SK-N-SH (cell line): ENCODE measurements at regions not wholly inside any gene's neighbourhood (a gene's known extent, or its start where the extent isn't known, plus 50 kb on each side); places are given as distances from the start of the nearest gene placed in this dataset.

Source experiments
- CTCF ChIA-PET: fragments of 300-600, 350-600 bp; formaldehyde crosslinking; extraction: SDS; loops from one replicate; lab custom pipeline; 2021; lab: Yijun Ruan, JAX
- POLR2A ChIA-PET: fragments of 350-600 bp; sonication (Branson Sonifier 250); formaldehyde crosslinking; extraction: SDS; loops from one replicate; lab custom pipeline; 2020; ENCODE audit warnings: antibody characterized with exemption, inconsistent platforms; lab: Yijun Ruan, JAX
- DNase-seq: peaks from one replicate; pipeline ENCODE4 v3.0.0; 2012
- H2AFZ ChIP-seq: fragments of 200-600 bp; sonication (generic); 2 replicates; pipeline ENCODE4 v1.8.1; 2016; ENCODE audit warnings: antibody characterized with exemption, mild to moderate bottlenecking, low read depth
- H3F3A ChIP-seq: fragments of 200-600 bp; sonication (generic); replicated peaks from 2 replicates; pipeline ENCODE3; 2016; ENCODE audit warnings: antibody characterized with exemption, mild to moderate bottlenecking; ENCODE audit not compliant: insufficient read depth
- H3K27ac ChIP-seq, 2 experiments: fragments of 200-500 bp in 1 of 2; fragments of 200-600 bp in 1 of 2; sonication (Bioruptor generic) in 1 of 2; sonication (generic), shearing (Covaris generic) in 1 of 2; 2 replicates each; pipeline versions ENCODE4 v1.5.1 to v1.6.1; 2014 to 2016; ENCODE audit warnings: low read depth in 2 of 2, inconsistent platforms in 1 of 2, low read length in 1 of 2, mild to moderate bottlenecking in 1 of 2, mixed read lengths in 1 of 2
- H3K27me3 ChIP-seq: fragments of 200-600 bp; sonication (generic), shearing (Covaris generic); 2 replicates; pipeline ENCODE4 v1.6.1; 2016; ENCODE audit warnings: mixed run types; ENCODE audit not compliant: insufficient read depth
- H3K36me3 ChIP-seq, 2 experiments: fragments of 200-500 bp in 1 of 2; fragments of 200-600 bp in 1 of 2; sonication (Bioruptor generic) in 1 of 2; sonication (generic) in 1 of 2; replicated peaks in 1 of 2; 2 replicates each; pipeline versions ENCODE3 to v1.5.1; 2014 to 2016; ENCODE audit warnings: low read length in 1 of 2, mild to moderate bottlenecking in 1 of 2; ENCODE audit not compliant: insufficient read depth in 2 of 2, control insufficient read depth in 1 of 2
- H3K4me1 ChIP-seq, 2 experiments: fragments of 200-500 bp in 1 of 2; fragments of 200-600 bp in 1 of 2; sonication (Bioruptor generic) in 1 of 2; sonication (generic), shearing (Covaris generic) in 1 of 2; 2 replicates each; pipeline versions ENCODE4 v1.5.1 to v1.6.1; 2014 to 2016; ENCODE audit warnings: low read depth in 1 of 2, low read length in 1 of 2, mixed run types in 1 of 2; ENCODE audit not compliant: insufficient read depth in 2 of 2, control insufficient read depth in 1 of 2
- H3K4me2 ChIP-seq: fragments of 200-600 bp; sonication (generic), shearing (Covaris generic); 2 replicates; pipeline ENCODE4 v1.6.1; 2017; ENCODE audit warnings: mixed run types
- H3K4me3 ChIP-seq, 2 experiments: fragments of 200-500 bp in 1 of 2; fragments of 200-600 bp in 1 of 2; sonication (Bioruptor generic) in 1 of 2; sonication (generic), shearing (Covaris generic) in 1 of 2; 2 replicates each; pipeline versions ENCODE4 v1.5.1 to v1.8.1; 2014 to 2016; ENCODE audit warnings: low read depth in 2 of 2, inconsistent platforms in 1 of 2, low read length in 1 of 2, mild to moderate bottlenecking in 1 of 2, mixed read lengths in 1 of 2, moderate library complexity in 1 of 2
- H3K79me2 ChIP-seq: fragments of 200-600 bp; sonication (generic); 2 replicates; pipeline ENCODE4 v1.8.1; 2017; ENCODE audit warnings: mild to moderate bottlenecking; ENCODE audit not compliant: insufficient read depth
- H3K9ac ChIP-seq: fragments of 200-600 bp; sonication (generic); 2 replicates; pipeline ENCODE4 v1.6.1; 2017; ENCODE audit warnings: mixed run types
- H3K9me2 ChIP-seq: fragments of 200-600 bp; sonication (generic); 2 replicates; pipeline ENCODE4 v1.6.1; 2017; ENCODE audit warnings: mixed run types
- H3K9me3 ChIP-seq: fragments of 200-600 bp; sonication (generic); 2 replicates; pipeline ENCODE4 v1.6.1; 2017; ENCODE audit warnings: mixed run types, mild to moderate bottlenecking, moderate library complexity
- H4K20me1 ChIP-seq: fragments of 200-600 bp; sonication (generic); 2 replicates; pipeline ENCODE4 v1.6.1; 2017; ENCODE audit warnings: mild to moderate bottlenecking, mixed run types; ENCODE audit not compliant: insufficient read depth
- ELF1 ChIP-seq: IDR thresholded peaks from 2 replicates; pipeline ENCODE4 v1.4.0; 2012
- EP300 ChIP-seq, 2 experiments: IDR thresholded peaks; 2 replicates each; pipeline versions ENCODE4 v1.4.0 to v1.6.1; 2012; ENCODE audit warnings: borderline replicate concordance in 1 of 2, low read depth in 1 of 2, low read length in 1 of 2
- FOXJ3 ChIP-seq: sonication (generic); formaldehyde crosslinking; IDR thresholded peaks from 2 replicates; pipeline ENCODE4 v1.5.1; 2020; ENCODE audit warnings: mild to moderate bottlenecking, missing genetic modification reagents
- FOXM1 ChIP-seq: IDR thresholded peaks from 2 replicates; pipeline ENCODE4 v1.4.0; 2012; ENCODE audit warnings: low read depth, mild to moderate bottlenecking
- GABPA ChIP-seq: IDR thresholded peaks from 2 replicates; pipeline ENCODE4 v1.4.0; 2012; ENCODE audit warnings: low read depth, mild to moderate bottlenecking
- GATA2 ChIP-seq: sonication (generic); formaldehyde crosslinking; IDR thresholded peaks from 2 replicates; pipeline ENCODE4 v1.5.0; 2020; ENCODE audit warnings: mild to moderate bottlenecking, missing genetic modification reagents
- JUND ChIP-seq: IDR thresholded peaks from 2 replicates; pipeline ENCODE4 v1.4.0; 2012
- MEF2A ChIP-seq: IDR thresholded peaks from 2 replicates; pipeline ENCODE4 v1.4.0; 2012; ENCODE audit warnings: low read depth, borderline replicate concordance
- MXI1 ChIP-seq: IDR thresholded peaks from 2 replicates; pipeline ENCODE4 v1.6.1; 2012; ENCODE audit warnings: mild to moderate bottlenecking, low read depth, low read length, improper control_type of control experiment
- NRF1 ChIP-seq: IDR thresholded peaks from 2 replicates; pipeline ENCODE4 v1.6.1; 2012; ENCODE audit warnings: low read depth, mild to moderate bottlenecking, low read length
- POLR2AphosphoS5 ChIP-seq: IDR thresholded peaks from 2 replicates; pipeline ENCODE4 v1.6.1; 2012; ENCODE audit warnings: low read depth, low read length
- RAD21 ChIP-seq: IDR thresholded peaks from 2 replicates; pipeline ENCODE4 v1.6.1; 2012; ENCODE audit warnings: mild to moderate bottlenecking, low read length
- RCOR1 ChIP-seq: fragments of 150-350 bp; IDR thresholded peaks from 2 replicates; pipeline ENCODE4 v1.6.1; 2017; ENCODE audit warnings: antibody characterized with exemption, low read length
- RXRA ChIP-seq: IDR thresholded peaks from 2 replicates; pipeline ENCODE4 v1.4.0; 2012; ENCODE audit warnings: low read depth, mild to moderate bottlenecking, borderline replicate concordance
- TCF12 ChIP-seq: IDR thresholded peaks from 2 replicates; pipeline ENCODE4 v1.4.0; 2012
- TEAD4 ChIP-seq: IDR thresholded peaks from 2 replicates; pipeline ENCODE4 v1.4.0; 2012; ENCODE audit warnings: mild to moderate bottlenecking, borderline replicate concordance; ENCODE audit not compliant: insufficient read depth
- YY1 ChIP-seq: IDR thresholded peaks from 2 replicates; pipeline ENCODE4 v1.4.0; 2012; ENCODE audit warnings: low read depth, mild to moderate bottlenecking
- WGBS: methylation state at CpG from one replicate; pipeline ENCODE4 v1.1.6; 2017; ENCODE audit warnings: low lambda C conversion rate; 5-methylcytosine and 5-hydroxymethylcytosine counted together
- TF ChIP-seq, protein P1 (sequence below): IDR thresholded peaks from 2 replicates; pipeline ENCODE4; 2012
- TF ChIP-seq, protein P2 (sequence below): fragments of 150-350 bp; IDR thresholded peaks from 2 replicates; pipeline ENCODE4 v1.6.1; 2017; ENCODE audit warnings: antibody characterized with exemption, low read length, low read depth, borderline replicate concordance
- TF ChIP-seq, protein P3 (sequence below): IDR thresholded peaks from 2 replicates; pipeline ENCODE4 v1.4.0; 2012; ENCODE audit warnings: low read depth
- TF ChIP-seq, protein P4 (sequence below): fragments of 200-600 bp; sonication (generic); IDR thresholded peaks from 2 replicates; pipeline ENCODE4 v1.6.1; 2017; ENCODE audit warnings: antibody characterized with exemption, mild to moderate bottlenecking, moderate library complexity

DNA sequence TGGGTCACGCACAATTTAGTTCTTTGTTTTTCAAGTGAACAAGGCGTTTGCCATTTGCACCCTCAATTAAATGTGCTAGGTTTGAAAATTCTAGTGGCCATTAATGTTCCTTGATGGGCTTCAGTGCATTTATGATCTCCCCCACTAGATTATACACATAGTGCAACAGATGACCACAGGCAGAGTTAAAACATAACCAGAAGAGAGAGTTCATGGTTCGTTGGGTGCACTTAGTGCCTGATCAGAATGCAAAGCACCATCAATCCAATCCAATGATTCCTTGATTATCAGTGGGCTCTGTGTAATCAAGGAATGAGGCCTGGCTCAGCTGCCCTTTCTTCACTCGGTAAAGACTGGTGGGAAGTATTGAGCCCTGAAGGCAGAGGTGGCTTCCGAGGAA, 334.5 kb downstream of the PRDM2 start:
- Histone ChIP-seq H3K4me3 (no peak overlapping the region), H3K9me3 (no peaks in the 10 kb centered on the region), H3K4me2 (no peak overlapping the region), H3F3A (no peaks in the 10 kb centered on the region), H3K36me3 (no peaks in the 10 kb centered on the region), H3K9me2 (no peaks in the 10 kb centered on the region), H2AFZ (no peak overlapping the region), H3K27ac (no peak overlapping the region), H4K20me1 (no peaks in the 10 kb centered on the region), H3K4me1 (no peaks in the 10 kb centered on the region), H3K27me3 (no peaks in the 10 kb centered on the region), H3K79me2 (no peaks in the 10 kb centered on the region), H3K9ac (no peak overlapping the region)
- DNase-seq: no peak
- WGBS: 6% methylated on average over 5 of the region's 5 CpGs
- TF ChIP-seq FOXJ3 (CRISPR knock-in tag) (no peak), YY1 (no peak), TEAD4 (no peak), MEF2A (no peak), GABPA (no peak), ELF1 (no peak), FOXM1 (no peak), JUND (no peak), RXRA (no peak), GATA2 (CRISPR knock-in tag) (no peak), TCF12 (no peak), EP300 (IDR thresholded peaks at IDR 0.05; ENCODE audit: borderline replicate concordance in 1 of 2, low read depth in 1 of 2, low read length in 1 of 2) (no peak), POLR2AphosphoS5 (no peak), NRF1 (no peak)
- TF ChIP-seq, protein P1, sequence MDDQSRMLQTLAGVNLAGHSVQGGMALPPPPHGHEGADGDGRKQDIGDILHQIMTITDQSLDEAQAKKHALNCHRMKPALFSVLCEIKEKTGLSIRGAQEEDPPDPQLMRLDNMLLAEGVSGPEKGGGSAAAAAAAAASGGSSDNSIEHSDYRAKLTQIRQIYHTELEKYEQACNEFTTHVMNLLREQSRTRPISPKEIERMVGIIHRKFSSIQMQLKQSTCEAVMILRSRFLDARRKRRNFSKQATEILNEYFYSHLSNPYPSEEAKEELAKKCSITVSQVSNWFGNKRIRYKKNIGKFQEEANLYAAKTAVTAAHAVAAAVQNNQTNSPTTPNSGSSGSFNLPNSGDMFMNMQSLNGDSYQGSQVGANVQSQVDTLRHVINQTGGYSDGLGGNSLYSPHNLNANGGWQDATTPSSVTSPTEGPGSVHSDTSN: no peak
- TF ChIP-seq, protein P2, sequence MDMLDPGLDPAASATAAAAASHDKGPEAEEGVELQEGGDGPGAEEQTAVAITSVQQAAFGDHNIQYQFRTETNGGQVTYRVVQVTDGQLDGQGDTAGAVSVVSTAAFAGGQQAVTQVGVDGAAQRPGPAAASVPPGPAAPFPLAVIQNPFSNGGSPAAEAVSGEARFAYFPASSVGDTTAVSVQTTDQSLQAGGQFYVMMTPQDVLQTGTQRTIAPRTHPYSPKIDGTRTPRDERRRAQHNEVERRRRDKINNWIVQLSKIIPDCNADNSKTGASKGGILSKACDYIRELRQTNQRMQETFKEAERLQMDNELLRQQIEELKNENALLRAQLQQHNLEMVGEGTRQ: no peak
- TF ChIP-seq, protein P3, sequence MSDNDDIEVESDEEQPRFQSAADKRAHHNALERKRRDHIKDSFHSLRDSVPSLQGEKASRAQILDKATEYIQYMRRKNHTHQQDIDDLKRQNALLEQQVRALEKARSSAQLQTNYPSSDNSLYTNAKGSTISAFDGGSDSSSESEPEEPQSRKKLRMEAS: no peak
- CTCF ChIA-PET: no interaction called here
- POLR2A ChIA-PET: no interaction called here

DNA sequence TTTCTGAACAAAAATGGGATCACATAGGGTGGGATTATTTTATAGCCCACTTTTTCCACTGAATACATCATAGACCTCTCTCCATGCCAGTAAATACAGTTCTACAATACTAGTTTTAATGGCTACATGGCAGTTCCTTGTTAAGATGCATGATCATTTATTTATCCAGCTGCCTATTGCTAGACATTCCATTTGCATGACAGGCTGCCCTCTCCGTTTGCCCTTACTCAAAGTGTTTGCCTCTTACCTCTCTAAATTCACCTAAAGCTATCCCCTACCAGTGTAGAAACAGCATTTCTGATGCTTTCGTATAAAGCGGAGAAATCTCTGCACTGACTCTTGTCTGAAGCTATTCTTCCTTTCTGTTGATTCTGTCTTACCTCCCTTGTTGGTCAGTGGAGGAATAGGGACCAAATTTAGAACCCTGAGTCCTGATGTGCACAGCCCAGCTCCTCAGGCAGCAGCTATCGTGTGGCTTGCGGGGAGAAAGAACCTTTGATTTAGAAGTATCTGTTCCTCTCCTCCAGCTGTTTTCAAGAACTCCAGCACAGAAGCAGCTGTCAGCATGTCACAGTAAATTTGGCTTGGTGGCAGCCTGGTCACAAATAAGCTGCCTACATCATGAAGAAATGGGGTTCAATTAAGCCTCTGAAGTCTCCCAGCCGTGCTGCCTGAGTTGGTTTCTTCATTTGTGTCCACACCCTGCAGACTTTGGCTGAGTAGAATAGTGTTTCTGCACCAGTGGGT, 337.3 kb downstream of the PRDM2 start:
- ChIA-PET POLR2A (no interaction called here), CTCF (no interaction called here)
- Histone ChIP-seq H3K9me2 (no peaks in the 10 kb centered on the region), H3K27me3 (no peaks in the 10 kb centered on the region), H3K27ac (no peak overlapping the region), H3F3A (no peaks in the 10 kb centered on the region), H4K20me1 (no peaks in the 10 kb centered on the region), H3K4me2 (no peak overlapping the region), H3K36me3 (no peaks in the 10 kb centered on the region), H3K9ac (no peak overlapping the region), H2AFZ (no peak overlapping the region), H3K9me3 (0 out of 2 replicates have a peak, but pooled peaks cover 3% of the 10 kb centered on the region), H3K4me1 (no peaks in the 10 kb centered on the region), H3K4me3 (no peak overlapping the region), H3K79me2 (no peaks in the 10 kb centered on the region)
- 26% methylated on average over 6 of the region's 6 CpGs for WGBS
- DNase-seq: no peak
- TF ChIP-seq FOXJ3 (CRISPR knock-in tag) (no peak), TEAD4 (no peak), YY1 (no peak), RAD21 (no peak), RCOR1 (no peak), JUND (no peak), MEF2A (no peak), RXRA (no peak), GATA2 (CRISPR knock-in tag) (no peak), TCF12 (no peak), MXI1 (no peak)
- TF ChIP-seq, protein P3: no peak
- TF ChIP-seq, protein P1: no peak
- TF ChIP-seq, protein P4, sequence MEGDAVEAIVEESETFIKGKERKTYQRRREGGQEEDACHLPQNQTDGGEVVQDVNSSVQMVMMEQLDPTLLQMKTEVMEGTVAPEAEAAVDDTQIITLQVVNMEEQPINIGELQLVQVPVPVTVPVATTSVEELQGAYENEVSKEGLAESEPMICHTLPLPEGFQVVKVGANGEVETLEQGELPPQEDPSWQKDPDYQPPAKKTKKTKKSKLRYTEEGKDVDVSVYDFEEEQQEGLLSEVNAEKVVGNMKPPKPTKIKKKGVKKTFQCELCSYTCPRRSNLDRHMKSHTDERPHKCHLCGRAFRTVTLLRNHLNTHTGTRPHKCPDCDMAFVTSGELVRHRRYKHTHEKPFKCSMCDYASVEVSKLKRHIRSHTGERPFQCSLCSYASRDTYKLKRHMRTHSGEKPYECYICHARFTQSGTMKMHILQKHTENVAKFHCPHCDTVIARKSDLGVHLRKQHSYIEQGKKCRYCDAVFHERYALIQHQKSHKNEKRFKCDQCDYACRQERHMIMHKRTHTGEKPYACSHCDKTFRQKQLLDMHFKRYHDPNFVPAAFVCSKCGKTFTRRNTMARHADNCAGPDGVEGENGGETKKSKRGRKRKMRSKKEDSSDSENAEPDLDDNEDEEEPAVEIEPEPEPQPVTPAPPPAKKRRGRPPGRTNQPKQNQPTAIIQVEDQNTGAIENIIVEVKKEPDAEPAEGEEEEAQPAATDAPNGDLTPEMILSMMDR: no peak
